ENCODE measurements at regions not wholly inside any gene's neighbourhood (a gene's known extent, or its start where the extent isn't known, plus 50 kb on each side); places are given as distances from the start of the nearest gene placed in this dataset.

DNA sequence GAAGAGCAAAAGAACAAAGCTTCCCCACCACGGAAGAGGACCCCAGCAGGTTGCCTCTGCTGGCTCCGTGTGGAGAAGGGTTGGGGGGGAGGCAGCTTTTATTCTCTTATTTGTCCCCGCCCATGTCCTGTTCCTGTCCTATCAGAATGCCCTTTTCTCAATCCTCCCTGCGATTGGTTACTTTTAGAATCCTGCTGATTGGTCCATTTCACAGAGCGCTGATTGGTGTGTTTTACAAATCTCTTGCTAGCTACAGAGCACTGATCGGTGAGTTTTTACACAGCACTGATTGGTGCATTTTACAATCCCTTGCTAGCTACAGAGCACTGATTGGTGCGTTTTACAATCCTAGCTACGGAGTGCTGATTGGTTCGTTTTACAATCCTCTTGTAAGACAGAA is 100.6 kb upstream of the KLF13 start:
- Histone ChIP-seq H3K4me1 (no peaks in the 10 kb centered on the region), H3K4me3 (ENCODE audit: low read depth, low read length) (no peak overlapping the region), H3K27me3 (replicated peaks; ENCODE audit: control insufficient read depth, insufficient read depth, low read length) (no peaks in the 10 kb centered on the region), H3K9me3 (no peaks in the 10 kb centered on the region), H3K36me3 (ENCODE audit: control insufficient read depth, insufficient read depth, low read length) (no peaks in the 10 kb centered on the region)
- CTCF ChIA-PET = no interaction called here
- no peaks in the 10 kb centered on the region for H3K4me1 Mint-ChIP-seq (ENCODE audit: low read depth, unreplicated experiment)
- intact Hi-C loops (cut with micrococcal nuclease; ENCODE audit: unreplicated experiment) = loop anchor here (5.0 kb wide), 1 partner anchor 41 kb away; no protein-coding TSS in a partner anchor
- H3K9me3 Mint-ChIP-seq (ENCODE audit: unreplicated experiment) = peaks cover 8% of the 10 kb centered on the region
- TF ChIP-seq, protein P1, sequence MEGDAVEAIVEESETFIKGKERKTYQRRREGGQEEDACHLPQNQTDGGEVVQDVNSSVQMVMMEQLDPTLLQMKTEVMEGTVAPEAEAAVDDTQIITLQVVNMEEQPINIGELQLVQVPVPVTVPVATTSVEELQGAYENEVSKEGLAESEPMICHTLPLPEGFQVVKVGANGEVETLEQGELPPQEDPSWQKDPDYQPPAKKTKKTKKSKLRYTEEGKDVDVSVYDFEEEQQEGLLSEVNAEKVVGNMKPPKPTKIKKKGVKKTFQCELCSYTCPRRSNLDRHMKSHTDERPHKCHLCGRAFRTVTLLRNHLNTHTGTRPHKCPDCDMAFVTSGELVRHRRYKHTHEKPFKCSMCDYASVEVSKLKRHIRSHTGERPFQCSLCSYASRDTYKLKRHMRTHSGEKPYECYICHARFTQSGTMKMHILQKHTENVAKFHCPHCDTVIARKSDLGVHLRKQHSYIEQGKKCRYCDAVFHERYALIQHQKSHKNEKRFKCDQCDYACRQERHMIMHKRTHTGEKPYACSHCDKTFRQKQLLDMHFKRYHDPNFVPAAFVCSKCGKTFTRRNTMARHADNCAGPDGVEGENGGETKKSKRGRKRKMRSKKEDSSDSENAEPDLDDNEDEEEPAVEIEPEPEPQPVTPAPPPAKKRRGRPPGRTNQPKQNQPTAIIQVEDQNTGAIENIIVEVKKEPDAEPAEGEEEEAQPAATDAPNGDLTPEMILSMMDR (IDR thresholded peaks at IDR 0.05; ENCODE audit: insufficient read depth in 1 of 2, low read depth in 1 of 2, low read length in 1 of 2, severe bottlenecking in 1 of 2, unreplicated experiment in 1 of 2) = no peak
- DNase-seq = no peak
- POLR2A ChIA-PET = no interaction called here
- H3K27ac Mint-ChIP-seq (ENCODE audit: unreplicated experiment) = no peak overlapping the region
- peaks cover 9% of the 10 kb centered on the region for H3K27me3 Mint-ChIP-seq (ENCODE audit: insufficient read depth, unreplicated experiment)
- H3K4me3 Mint-ChIP-seq (ENCODE audit: unreplicated experiment) = no peak overlapping the region
- H3K36me3 Mint-ChIP-seq (ENCODE audit: insufficient read depth, unreplicated experiment) = no peaks in the 10 kb centered on the region
- BruUV-seq (replicated peaks) = no TSS peak

DNA sequence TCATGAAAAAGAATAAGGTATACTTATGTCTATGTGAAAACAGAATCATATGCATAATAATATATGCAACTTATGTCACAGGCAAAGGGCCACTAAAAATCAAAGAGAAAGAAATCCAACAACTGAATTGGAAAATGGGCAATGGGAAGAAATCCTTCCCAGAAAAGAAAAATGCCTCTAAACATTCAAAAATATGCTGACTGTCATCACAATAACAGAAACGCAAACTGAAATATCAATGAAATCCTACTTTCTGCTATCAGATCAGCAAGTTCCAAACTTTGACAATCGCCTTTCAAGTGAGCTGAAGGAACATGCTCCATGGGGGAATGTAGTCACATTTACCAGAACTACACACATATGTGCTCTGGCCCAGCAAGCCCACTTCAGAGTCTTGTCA is 99.4 kb upstream of the KLF13 start:
- H3K9me3 ChIP-seq = no peaks in the 10 kb centered on the region
- Mint-ChIP-seq H3K9me3 (ENCODE audit: unreplicated experiment) (peaks cover 8% of the 10 kb centered on the region), H3K27me3 (ENCODE audit: insufficient read depth, unreplicated experiment) (peaks cover 9% of the 10 kb centered on the region), H3K4me1 (ENCODE audit: low read depth, unreplicated experiment) (no peaks in the 10 kb centered on the region), H3K4me3 (ENCODE audit: unreplicated experiment) (no peak overlapping the region), H3K36me3 (ENCODE audit: insufficient read depth, unreplicated experiment) (no peaks in the 10 kb centered on the region), H3K27ac (ENCODE audit: unreplicated experiment) (no peak overlapping the region)
- no peak overlapping the region for H3K4me3 ChIP-seq (ENCODE audit: low read depth, low read length)
- intact Hi-C loops (cut with micrococcal nuclease; ENCODE audit: unreplicated experiment) = loop anchor here (5.0 kb wide), 1 partner anchor 40 kb away; no protein-coding TSS in a partner anchor
- H3K4me1 ChIP-seq = no peaks in the 10 kb centered on the region
- CTCF ChIA-PET = no interaction called here
- POLR2A ChIA-PET = no interaction called here
- no peaks in the 10 kb centered on the region for H3K36me3 ChIP-seq (ENCODE audit: control insufficient read depth, insufficient read depth, low read length)
- no TSS peak for BruUV-seq (replicated peaks)
- DNase-seq = no peak
- no peaks in the 10 kb centered on the region; the same call in 1 of the 2 replicates for H3K27me3 ChIP-seq (replicated peaks; ENCODE audit: control insufficient read depth, insufficient read depth, low read length)
- TF ChIP-seq, protein P1 (IDR thresholded peaks at IDR 0.05; ENCODE audit: insufficient read depth in 1 of 2, low read depth in 1 of 2, low read length in 1 of 2, severe bottlenecking in 1 of 2, unreplicated experiment in 1 of 2) = no peak

DNA sequence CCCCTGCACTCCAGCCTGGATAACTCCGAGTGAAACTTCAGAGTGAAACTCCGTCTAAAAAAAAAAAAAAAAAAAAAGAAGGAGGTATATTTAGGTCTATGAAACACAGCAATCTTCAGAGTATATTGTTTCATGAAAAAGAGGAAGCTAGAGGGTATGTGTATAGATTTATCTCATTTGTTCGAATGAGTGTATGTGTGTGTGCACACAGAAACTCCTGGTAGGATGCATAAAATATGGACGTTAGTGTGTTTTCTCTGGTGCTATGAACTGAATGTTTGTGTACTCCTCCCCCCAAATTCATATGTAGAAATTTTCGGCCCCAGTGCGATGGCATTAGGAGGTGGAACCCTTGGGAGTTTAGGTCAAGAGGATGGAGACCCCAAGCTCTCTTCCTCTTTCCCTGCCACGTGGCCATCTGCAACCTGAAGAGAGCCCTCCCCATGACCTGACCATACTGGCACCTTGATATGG is 98.6 kb upstream of the KLF13 start:
- Mint-ChIP-seq H3K27me3 (ENCODE audit: insufficient read depth, unreplicated experiment) (peaks cover 9% of the 10 kb centered on the region), H3K4me1 (ENCODE audit: low read depth, unreplicated experiment) (no peaks in the 10 kb centered on the region), H3K27ac (ENCODE audit: unreplicated experiment) (no peak overlapping the region), H3K9me3 (ENCODE audit: unreplicated experiment) (peaks cover 8% of the 10 kb centered on the region), H3K36me3 (ENCODE audit: insufficient read depth, unreplicated experiment) (no peaks in the 10 kb centered on the region), H3K4me3 (ENCODE audit: unreplicated experiment) (no peak overlapping the region)
- intact Hi-C loops (cut with micrococcal nuclease; ENCODE audit: unreplicated experiment) = loop anchor here (5.0 kb wide), 1 partner anchor 39 kb away; no protein-coding TSS in a partner anchor
- ChIA-PET CTCF (no interaction called here), POLR2A (no interaction called here)
- no peak for DNase-seq
- no peaks in the 10 kb centered on the region for H3K36me3 ChIP-seq (ENCODE audit: control insufficient read depth, insufficient read depth, low read length)
- H3K9me3 ChIP-seq = no peaks in the 10 kb centered on the region
- no peak overlapping the region for H3K4me3 ChIP-seq (ENCODE audit: low read depth, low read length)
- BruUV-seq (replicated peaks) = no TSS peak
- no peaks in the 10 kb centered on the region; the same call in 1 of the 2 replicates for H3K27me3 ChIP-seq (replicated peaks; ENCODE audit: control insufficient read depth, insufficient read depth, low read length)
- no peaks in the 10 kb centered on the region for H3K4me1 ChIP-seq
- TF ChIP-seq, protein P1 (IDR thresholded peaks at IDR 0.05; ENCODE audit: insufficient read depth in 1 of 2, low read depth in 1 of 2, low read length in 1 of 2, severe bottlenecking in 1 of 2, unreplicated experiment in 1 of 2) = no peak

Data from Caco-2 (cell line).